ENCODE measurements at regions not wholly inside any gene's neighbourhood (a gene's known extent, or its start where the extent isn't known, plus 50 kb on each side); places are given as distances from the start of the nearest gene placed in this dataset.

- TF ChIP-seq EZH2 (IDR thresholded peaks at IDR 0.05; ENCODE audit: borderline replicate concordance, low read depth, low read length, severe bottlenecking), result no peak
- TF ChIP-seq CTCF (IDR thresholded peaks at IDR 0.05; ENCODE audit: borderline replicate concordance, extremely low read depth, low read length, poor library complexity, severe bottlenecking), result no peak
- H2AFZ ChIP-seq (ENCODE audit: low read depth, low read length), result no peak overlapping the region
- H3K4me2 ChIP-seq (ENCODE audit: insufficient read depth, low read length), result no peak overlapping the region
- H3K9ac ChIP-seq (ENCODE audit: low read depth, low read length), result no peak overlapping the region
- ATAC-seq (ENCODE audit: insufficient read depth, low read depth) (no peak), DNase-seq (no peak)
- no peaks in the 10 kb centered on the region for H3K4me1 ChIP-seq (ENCODE audit: insufficient read depth, low read length)
- no peaks in the 10 kb centered on the region for H4K20me1 ChIP-seq (ENCODE audit: insufficient read depth, low read length)
- H3K4me3 ChIP-seq (ENCODE audit: low read depth in 1 of 2, low read length in 2 of 2), result no peak overlapping the region
- no peaks in the 10 kb centered on the region for H3K9me3 ChIP-seq (ENCODE audit: insufficient read depth, low read length, severe bottlenecking)
- no peak overlapping the region for H3K27ac ChIP-seq (ENCODE audit: low read length)
- no peaks in the 10 kb centered on the region for H3K79me2 ChIP-seq (ENCODE audit: insufficient read depth, low read length)
- H3K36me3 ChIP-seq (ENCODE audit: insufficient read depth, low read length), result no peaks in the 10 kb centered on the region
- no peaks in the 10 kb centered on the region for H3K27me3 ChIP-seq (ENCODE audit: insufficient read depth, low read length, poor library complexity)
Observed at GRCh38 chr6:66772800-66773199, 1065.8 kb upstream of the EYS start.

GRCh38 chr6:66771626-66772025 lies 1064.6 kb upstream of the EYS start:
- H2AFZ ChIP-seq (ENCODE audit: low read depth, low read length), result no peak overlapping the region
- no peak for TF ChIP-seq EZH2 (IDR thresholded peaks at IDR 0.05; ENCODE audit: borderline replicate concordance, low read depth, low read length, severe bottlenecking)
- no peak for TF ChIP-seq CTCF (IDR thresholded peaks at IDR 0.05; ENCODE audit: borderline replicate concordance, extremely low read depth, low read length, poor library complexity, severe bottlenecking)
- H3K27me3 ChIP-seq (ENCODE audit: insufficient read depth, low read length, poor library complexity), result no peaks in the 10 kb centered on the region
- DNase-seq (no peak), ATAC-seq (ENCODE audit: insufficient read depth, low read depth) (no peak)
- no peaks in the 10 kb centered on the region for H3K9me3 ChIP-seq (ENCODE audit: insufficient read depth, low read length, severe bottlenecking)
- H3K4me3 ChIP-seq (ENCODE audit: low read depth in 1 of 2, low read length in 2 of 2), result no peak overlapping the region
- H3K79me2 ChIP-seq (ENCODE audit: insufficient read depth, low read length), result no peaks in the 10 kb centered on the region
- H4K20me1 ChIP-seq (ENCODE audit: insufficient read depth, low read length), result no peaks in the 10 kb centered on the region
- H3K9ac ChIP-seq (ENCODE audit: low read depth, low read length), result no peak overlapping the region
- H3K4me2 ChIP-seq (ENCODE audit: insufficient read depth, low read length), result no peak overlapping the region
- H3K27ac ChIP-seq (ENCODE audit: low read length), result no peak overlapping the region
- no peaks in the 10 kb centered on the region for H3K36me3 ChIP-seq (ENCODE audit: insufficient read depth, low read length)
- H3K4me1 ChIP-seq (ENCODE audit: insufficient read depth, low read length), result no peaks in the 10 kb centered on the region

- Histone ChIP-seq H2AFZ (ENCODE audit: low read depth, low read length) (no peak overlapping the region), H4K20me1 (ENCODE audit: insufficient read depth, low read length) (no peaks in the 10 kb centered on the region), H3K36me3 (ENCODE audit: insufficient read depth, low read length) (no peaks in the 10 kb centered on the region), H3K79me2 (ENCODE audit: insufficient read depth, low read length) (no peaks in the 10 kb centered on the region), H3K9me3 (ENCODE audit: insufficient read depth, low read length, severe bottlenecking) (peaks cover 3% of the 10 kb centered on the region), H3K9ac (ENCODE audit: low read depth, low read length) (no peak overlapping the region), H3K4me3 (ENCODE audit: low read depth in 1 of 2, low read length in 2 of 2) (no peak overlapping the region), H3K27ac (ENCODE audit: low read length) (no peak overlapping the region), H3K4me1 (ENCODE audit: insufficient read depth, low read length) (no peaks in the 10 kb centered on the region), H3K4me2 (ENCODE audit: insufficient read depth, low read length) (no peak overlapping the region), H3K27me3 (ENCODE audit: insufficient read depth, low read length, poor library complexity) (no peaks in the 10 kb centered on the region)
- DNase-seq, result no peak
- TF ChIP-seq CTCF (IDR thresholded peaks at IDR 0.05; ENCODE audit: borderline replicate concordance, extremely low read depth, low read length, poor library complexity, severe bottlenecking) (no peak), EZH2 (IDR thresholded peaks at IDR 0.05; ENCODE audit: borderline replicate concordance, low read depth, low read length, severe bottlenecking) (no peak)
- ATAC-seq (ENCODE audit: insufficient read depth, low read depth), result no peak
Observed at GRCh38 chr6:66751630-66752029, 1044.6 kb upstream of the EYS start.

- Histone ChIP-seq H4K20me1 (ENCODE audit: insufficient read depth, low read length) (no peaks in the 10 kb centered on the region), H2AFZ (ENCODE audit: low read depth, low read length) (no peak overlapping the region), H3K4me3 (ENCODE audit: low read depth in 1 of 2, low read length in 2 of 2) (no peak overlapping the region), H3K9ac (ENCODE audit: low read depth, low read length) (no peak overlapping the region), H3K36me3 (ENCODE audit: insufficient read depth, low read length) (no peaks in the 10 kb centered on the region), H3K79me2 (ENCODE audit: insufficient read depth, low read length) (no peaks in the 10 kb centered on the region), H3K9me3 (ENCODE audit: insufficient read depth, low read length, severe bottlenecking) (no peaks in the 10 kb centered on the region), H3K27ac (ENCODE audit: low read length) (no peak overlapping the region), H3K27me3 (ENCODE audit: insufficient read depth, low read length, poor library complexity) (no peaks in the 10 kb centered on the region), H3K4me1 (ENCODE audit: insufficient read depth, low read length) (no peaks in the 10 kb centered on the region), H3K4me2 (ENCODE audit: insufficient read depth, low read length) (no peak overlapping the region)
- no peak for ATAC-seq (ENCODE audit: insufficient read depth, low read depth)
- DNase-seq, result no peak
- no peak for TF ChIP-seq EZH2 (IDR thresholded peaks at IDR 0.05; ENCODE audit: borderline replicate concordance, low read depth, low read length, severe bottlenecking)
- no peak for TF ChIP-seq CTCF (IDR thresholded peaks at IDR 0.05; ENCODE audit: borderline replicate concordance, extremely low read depth, low read length, poor library complexity, severe bottlenecking)
Observed at GRCh38 chr6:66740346-66740745, 1033.3 kb upstream of the EYS start.
